HepG2 (cell line): ENCODE measurements at regions not wholly inside any gene's neighbourhood (a gene's known extent, or its start where the extent isn't known, plus 50 kb on each side); places are given as distances from the start of the nearest gene placed in this dataset.

Experiments
- ATAC-seq: fragments of 200-7000 bp; cut with Tn5 transposase; 3 replicates; pipeline ENCODE4 v1.9.1; 2020; ENCODE audit warnings: mild to moderate bottlenecking, moderate library complexity
- BruUV-seq: library from RNA; stranded (reverse); fragments of 400-500 nt; replicated peaks from 2 replicates; lab custom pipeline; 2021; lab: Mats Ljungman, UMichigan
- CTCF ChIA-PET: fragments of 300-600 bp; formaldehyde crosslinking; extraction: SDS; loops from one replicate; lab custom pipeline; 2021; ENCODE audit warnings: low total read pairs, inconsistent platforms, low intra/inter-chr PET ratio; lab: Yijun Ruan, JAX
- POLR2A ChIA-PET: fragments of 350-600 bp; sonication (Branson Sonifier 250); formaldehyde crosslinking; loops from one replicate; lab custom pipeline; 2020; ENCODE audit warnings: antibody characterized with exemption, inconsistent platforms; lab: Yijun Ruan, JAX
- DNase-seq: peaks from one replicate; pipeline ENCODE4 v3.0.0-alpha.2; 2015; ENCODE audit warnings: low spot score
- FAIRE-seq: peaks from 3 replicates; lab custom pipeline; 2011; peaks lifted over from hg19 to GRCh38; lab: Jason Lieb, UNC
- H2AFZ ChIP-seq: one replicate; pipeline ENCODE4 v1.6.1; 2011; ENCODE audit warnings: low read length, inconsistent platforms
- H3K27ac ChIP-seq: fragments of 300-600 bp; 3 replicates; pipeline ENCODE4 v1.8.0; 2011; ENCODE audit warnings: mixed run types, mild to moderate bottlenecking, mixed read lengths, low read length, inconsistent platforms; ENCODE audit not compliant: insufficient read depth; ENCODE audit errors: extremely low read length
- H3K27me3 ChIP-seq, 2 experiments: fragments of 200-600 bp in 1 of 2; 2 replicates in 1 of 2; 3 replicates in 1 of 2; pipeline versions ENCODE4 v1.6.0 to v1.8.0; 2011; ENCODE audit warnings: low read length in 2 of 2, mild to moderate bottlenecking in 2 of 2, moderate library complexity in 2 of 2, inconsistent platforms in 1 of 2; ENCODE audit not compliant: insufficient read depth in 2 of 2, control insufficient read depth in 1 of 2
- H3K36me3 ChIP-seq, 2 experiments: fragments of 200-600 bp in 1 of 2; replicated peaks in 1 of 2; 2 replicates in 1 of 2; 3 replicates in 1 of 2; pipeline versions ENCODE4 v1.5.1 to v1.8.0; 2011; ENCODE audit warnings: low read length in 2 of 2, inconsistent platforms in 1 of 2; ENCODE audit not compliant: insufficient read depth in 2 of 2, control insufficient read depth in 1 of 2
- H3K4me1 ChIP-seq: 2 replicates; pipeline ENCODE4 v1.5.1; 2012; ENCODE audit warnings: low read length, inconsistent platforms; ENCODE audit not compliant: insufficient read depth
- H3K4me2 ChIP-seq: 2 replicates; pipeline ENCODE4 v1.6.0; 2011; ENCODE audit warnings: low read depth, low read length, inconsistent platforms
- H3K4me3 ChIP-seq, 3 experiments: fragments of 200-600 bp in 1 of 3; sonication (generic), shearing (Covaris generic) in 1 of 3; replicated peaks in 1 of 3; 2 replicates each; pipeline ENCODE4 v1.5.1; 2011 to 2016; ENCODE audit warnings: low read length in 3 of 3, inconsistent platforms in 2 of 3, low read depth in 2 of 3, mild to moderate bottlenecking in 2 of 3, control low read depth in 1 of 3, mixed read lengths in 1 of 3; ENCODE audit not compliant: insufficient read depth in 1 of 3
- H3K79me2 ChIP-seq: one replicate; pipeline ENCODE4 v1.6.1; 2011; ENCODE audit warnings: low read length, inconsistent platforms; ENCODE audit not compliant: insufficient read depth
- H3K9ac ChIP-seq: 2 replicates; pipeline ENCODE4 v1.6.0; 2011; ENCODE audit warnings: mild to moderate bottlenecking, low read depth, low read length, inconsistent platforms; ENCODE audit not compliant: insufficient read depth
- H3K9me3 ChIP-seq: 2 replicates; pipeline ENCODE4 v1.5.1; 2012; ENCODE audit warnings: mild to moderate bottlenecking, low read length
- H4K20me1 ChIP-seq: 2 replicates; pipeline ENCODE4 v1.6.0; 2011; ENCODE audit warnings: inconsistent platforms, mild to moderate bottlenecking, low read length, moderate library complexity; ENCODE audit not compliant: insufficient read depth
- ARNT ChIP-seq: fragments of 450-650 bp; IDR thresholded peaks from 2 replicates; pipeline ENCODE4 v1.6.1; 2017
- BRCA1 ChIP-seq: sonication (generic); formaldehyde crosslinking; IDR thresholded peaks from 2 replicates; pipeline ENCODE4 v1.4.0; 2020; ENCODE audit warnings: missing genetic modification reagents
- GPN1 ChIP-seq: sonication (generic); formaldehyde crosslinking; IDR thresholded peaks from 2 replicates; pipeline ENCODE4 v1.5.1; 2020; ENCODE audit warnings: missing genetic modification reagents, borderline replicate concordance
- KLF13 ChIP-seq: sonication (generic); formaldehyde crosslinking; IDR thresholded peaks from 2 replicates; pipeline ENCODE4 v1.4.0; 2020; ENCODE audit warnings: mild to moderate bottlenecking, missing genetic modification reagents
- PBX3 ChIP-seq: sonication (generic); formaldehyde crosslinking; IDR thresholded peaks from 2 replicates; pipeline ENCODE4 v1.8.1; 2023; ENCODE audit warnings: missing genetic modification reagents, inconsistent platforms, borderline replicate concordance
- ZBTB3 ChIP-seq: sonication (generic); formaldehyde crosslinking; IDR thresholded peaks from 2 replicates; pipeline ENCODE4 v1.4.0; 2020; ENCODE audit warnings: low read depth, mild to moderate bottlenecking, moderate library complexity, missing genetic modification reagents, borderline replicate concordance
- ZNF292 ChIP-seq: sonication (generic); formaldehyde crosslinking; IDR thresholded peaks from 2 replicates; pipeline ENCODE4 v1.8.1; 2022; ENCODE audit warnings: mild to moderate bottlenecking, low read depth, missing genetic modification reagents, borderline replicate concordance
- ZNF333 ChIP-seq: sonication (generic); formaldehyde crosslinking; IDR thresholded peaks from 2 replicates; pipeline ENCODE4 v1.4.0; 2020; ENCODE audit warnings: mild to moderate bottlenecking, missing genetic modification reagents, borderline replicate concordance
- ZSCAN20 ChIP-seq: sonication (generic); formaldehyde crosslinking; IDR thresholded peaks from 2 replicates; pipeline ENCODE4 v1.4.0; 2020; ENCODE audit warnings: missing genetic modification reagents, mild to moderate bottlenecking, borderline replicate concordance
- WGBS: methylation state at CpG from one replicate; pipeline ENCODE4 v1.1.6; 2017; ENCODE audit warnings: low lambda C conversion rate; 5-methylcytosine and 5-hydroxymethylcytosine counted together
- in situ Hi-C: cut with HindIII; loops from 2 replicates; pipeline ENCODE4 v1.10.0; 2017; ENCODE audit warnings: low pct_unique_long_range_greater_than_20kb; ENCODE audit not compliant: extremely low pct_ligation_motif_present
- intact Hi-C: fragments of 100-400 bp; cut with micrococcal nuclease; formaldehyde crosslinking; loops from one replicate; pipeline ENCODE4 v1.10.0; 2022; ENCODE audit not compliant: unreplicated experiment

DNA sequence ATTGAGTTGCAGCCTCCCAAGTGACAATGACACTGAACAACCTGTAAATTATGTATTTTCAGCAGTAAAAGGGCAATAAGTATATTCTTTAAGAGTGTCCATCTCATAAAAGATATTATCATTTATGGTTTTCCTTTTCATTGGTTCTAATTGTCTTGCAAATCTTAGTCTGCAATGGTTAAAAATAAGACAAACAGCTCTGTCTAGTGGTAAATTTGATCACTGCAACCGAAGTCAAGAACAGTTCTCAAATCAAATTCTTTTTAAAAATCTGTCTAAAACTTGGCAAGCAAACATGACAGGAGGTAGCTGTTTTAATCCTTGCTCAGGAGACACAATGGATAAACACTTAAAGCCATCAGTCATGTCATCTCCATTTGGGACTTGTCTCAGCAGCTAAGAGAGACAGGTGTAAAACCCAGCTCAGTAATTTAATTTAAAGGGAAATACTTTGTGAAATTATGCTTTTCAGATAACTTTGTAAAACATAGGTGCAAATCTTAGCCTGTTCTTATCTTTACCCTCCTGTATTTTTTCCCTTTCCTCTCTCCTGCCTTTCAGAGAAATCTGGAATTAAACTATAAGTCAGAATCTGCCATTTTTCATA is 150.3 kb upstream of the ARHGEF26 start (continued):
- TF ChIP-seq ZNF333 (CRISPR knock-in tag): no peak

GRCh38 chr3:153972862-153973261 is 148.3 kb upstream of the ARHGEF26 start:
- 0% methylated on average over 1 of the region's 1 CpG for WGBS
- H3K27ac ChIP-seq: no peak overlapping the region
- ATAC-seq (no peak), DNase-seq (no peak), FAIRE-seq (no peak)
- H3K79me2 ChIP-seq: no peaks in the 10 kb centered on the region
- H3K4me2 ChIP-seq: no peak overlapping the region
- BruUV-seq: no TSS peak
- TF ChIP-seq ARNT: no peak
- no peak for TF ChIP-seq ZBTB3 (CRISPR knock-in tag)
- no peak for TF ChIP-seq BRCA1
- TF ChIP-seq KLF13: no peak
- TF ChIP-seq GPN1 (CRISPR knock-in tag): no peak
- no peak for TF ChIP-seq ZSCAN20 (CRISPR knock-in tag)
- TF ChIP-seq ZNF292 (CRISPR knock-in tag): no peak
- no peak for TF ChIP-seq PBX3
- H3K9ac ChIP-seq: no peak overlapping the region
- in situ Hi-C loops: no loop called here
- H3K4me1 ChIP-seq: no peaks in the 10 kb centered on the region
- ChIA-PET CTCF (no interaction called here), POLR2A (no interaction called here)
- no peaks in the 10 kb centered on the region for H4K20me1 ChIP-seq
- no peaks in the 10 kb centered on the region for H3K9me3 ChIP-seq
- H2AFZ ChIP-seq: no peak overlapping the region
- no peak overlapping the region for H3K4me3 ChIP-seq
- intact Hi-C loops: no loop called here
- no peaks in the 10 kb centered on the region for H3K27me3 ChIP-seq
- H3K36me3 ChIP-seq: no peaks in the 10 kb centered on the region
